ENCODE measurements at regions not wholly inside any gene's neighbourhood (a gene's known extent, or its start where the extent isn't known, plus 50 kb on each side); places are given as distances from the start of the nearest gene placed in this dataset.
A peak's percentile ranks its signal among the peaks of the same experiment; 100 is the strongest.

DNA sequence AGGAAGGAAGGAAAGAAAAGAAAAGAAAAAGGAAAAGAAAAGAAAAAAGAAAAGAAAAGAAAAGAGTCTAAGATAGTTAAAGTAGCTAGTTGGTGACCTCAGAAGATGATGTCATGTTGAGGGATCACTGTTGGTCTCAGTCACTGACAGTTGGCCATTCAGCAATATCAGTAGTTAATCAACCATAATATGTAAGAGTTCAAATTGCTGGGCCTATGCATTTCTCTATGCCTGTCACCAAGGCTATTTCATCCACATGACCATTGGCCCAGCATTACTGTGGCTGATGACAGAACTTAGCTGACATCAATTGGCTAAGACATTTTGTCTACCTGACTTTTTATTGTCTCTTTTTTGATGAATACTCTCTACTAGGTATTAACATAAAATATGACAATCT lies 435.5 kb upstream of the CRIM1 start:
- DNase-seq (ENCODE audit: low spot score) = no peak
- Histone ChIP-seq H3K9me3 (ENCODE audit: control insufficient read depth in 4 of 4, low read length in 3 of 4) (no peaks in the 10 kb centered on the region), H3K27me3 (ENCODE audit: control insufficient read depth in 4 of 4, insufficient read depth in 4 of 4, low read length in 3 of 4) (peaks cover 0 to 2% (median 0%) of the 10 kb centered on the region in 4 donors), H3K27ac (ENCODE audit: low read depth in 1 of 2, low read length in 2 of 2) (no peak overlapping the region), H3K4me3 (ENCODE audit: low read depth in 1 of 3, low read length in 3 of 3) (no peak overlapping the region), H3K9ac (ENCODE audit: low read depth in 1 of 2, low read length in 2 of 2) (no peak overlapping the region), H3K4me1 (ENCODE audit: control insufficient read depth in 4 of 4, insufficient read depth in 4 of 4, low read length in 3 of 4) (no peaks in the 10 kb centered on the region), H3K36me3 (ENCODE audit: control insufficient read depth in 4 of 4, insufficient read depth in 3 of 4, low read depth in 1 of 4, low read length in 3 of 4) (no peaks in the 10 kb centered on the region)
- TF ChIP-seq RAD21 (IDR thresholded peaks at IDR 0.05) = no peak

DNA sequence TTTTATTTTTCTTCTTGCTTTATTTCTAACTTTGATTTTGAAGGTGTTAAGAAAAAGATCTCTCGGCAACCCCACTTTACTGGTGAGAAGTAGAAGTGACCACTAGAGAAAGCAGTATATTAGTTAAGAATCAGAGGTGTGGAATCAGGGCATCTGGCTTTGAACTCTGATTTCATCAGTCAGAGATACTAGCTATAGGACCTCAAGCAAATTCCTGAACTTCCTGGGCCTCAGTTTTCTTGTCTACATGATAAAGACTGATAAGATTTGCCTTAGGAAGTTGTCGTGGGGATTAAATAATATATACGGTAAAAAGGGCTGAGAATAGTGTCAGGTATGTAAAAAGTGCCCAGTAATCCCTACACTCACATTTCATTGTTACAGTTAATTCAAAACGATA lies 440.3 kb upstream of the CRIM1 start:
- H3K27me3 ChIP-seq (ENCODE audit: control insufficient read depth in 4 of 4, insufficient read depth in 4 of 4, low read length in 3 of 4) = peaks cover 0 to 2% (median 0%) of the 10 kb centered on the region in 4 donors
- H3K4me1 ChIP-seq (ENCODE audit: control insufficient read depth in 4 of 4, insufficient read depth in 4 of 4, low read length in 3 of 4) = no peaks in the 10 kb centered on the region
- 67% methylated on average over 4 of the region's 4 CpGs for WGBS
- no peak overlapping the region for H3K4me3 ChIP-seq (ENCODE audit: low read depth in 1 of 3, low read length in 3 of 3)
- no peak for TF ChIP-seq FOXA1 (IDR thresholded peaks at IDR 0.05)
- TF ChIP-seq, protein P1, sequence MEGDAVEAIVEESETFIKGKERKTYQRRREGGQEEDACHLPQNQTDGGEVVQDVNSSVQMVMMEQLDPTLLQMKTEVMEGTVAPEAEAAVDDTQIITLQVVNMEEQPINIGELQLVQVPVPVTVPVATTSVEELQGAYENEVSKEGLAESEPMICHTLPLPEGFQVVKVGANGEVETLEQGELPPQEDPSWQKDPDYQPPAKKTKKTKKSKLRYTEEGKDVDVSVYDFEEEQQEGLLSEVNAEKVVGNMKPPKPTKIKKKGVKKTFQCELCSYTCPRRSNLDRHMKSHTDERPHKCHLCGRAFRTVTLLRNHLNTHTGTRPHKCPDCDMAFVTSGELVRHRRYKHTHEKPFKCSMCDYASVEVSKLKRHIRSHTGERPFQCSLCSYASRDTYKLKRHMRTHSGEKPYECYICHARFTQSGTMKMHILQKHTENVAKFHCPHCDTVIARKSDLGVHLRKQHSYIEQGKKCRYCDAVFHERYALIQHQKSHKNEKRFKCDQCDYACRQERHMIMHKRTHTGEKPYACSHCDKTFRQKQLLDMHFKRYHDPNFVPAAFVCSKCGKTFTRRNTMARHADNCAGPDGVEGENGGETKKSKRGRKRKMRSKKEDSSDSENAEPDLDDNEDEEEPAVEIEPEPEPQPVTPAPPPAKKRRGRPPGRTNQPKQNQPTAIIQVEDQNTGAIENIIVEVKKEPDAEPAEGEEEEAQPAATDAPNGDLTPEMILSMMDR (IDR thresholded peaks at IDR 0.05; ENCODE audit: low read depth, low read length, missing input control) = no peak
- no peak for TF ChIP-seq RXRA (IDR thresholded peaks at IDR 0.05)
- TF ChIP-seq JUND (IDR thresholded peaks at IDR 0.05) = no peak
- TF ChIP-seq, protein P2, sequence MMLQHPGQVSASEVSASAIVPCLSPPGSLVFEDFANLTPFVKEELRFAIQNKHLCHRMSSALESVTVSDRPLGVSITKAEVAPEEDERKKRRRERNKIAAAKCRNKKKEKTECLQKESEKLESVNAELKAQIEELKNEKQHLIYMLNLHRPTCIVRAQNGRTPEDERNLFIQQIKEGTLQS (IDR thresholded peaks at IDR 0.05) = no peak
- TF ChIP-seq NR2F2 (IDR thresholded peaks at IDR 0.05) = no peak
- TF ChIP-seq HNF4A (conservative IDR thresholded peaks at IDR 0.05) = no peak
- TF ChIP-seq GABPA (IDR thresholded peaks at IDR 0.05 in 1 of 2, conservative IDR thresholded peaks at IDR 0.05 in 1 of 2) = no peak
- no peak for TF ChIP-seq HNF4G (IDR thresholded peaks at IDR 0.05)
- no peak for TF ChIP-seq SP1 (IDR thresholded peaks at IDR 0.05)
- no peaks in the 10 kb centered on the region for H3K36me3 ChIP-seq (ENCODE audit: control insufficient read depth in 4 of 4, insufficient read depth in 3 of 4, low read depth in 1 of 4, low read length in 3 of 4)
- no peaks in the 10 kb centered on the region for H3K9me3 ChIP-seq (ENCODE audit: control insufficient read depth in 4 of 4, low read length in 3 of 4)
- DNase-seq (ENCODE audit: low spot score) = no peak
- no peak overlapping the region for H3K27ac ChIP-seq (ENCODE audit: low read depth in 1 of 2, low read length in 2 of 2)
- no peak overlapping the region for H3K9ac ChIP-seq (ENCODE audit: low read depth in 1 of 2, low read length in 2 of 2)

DNA sequence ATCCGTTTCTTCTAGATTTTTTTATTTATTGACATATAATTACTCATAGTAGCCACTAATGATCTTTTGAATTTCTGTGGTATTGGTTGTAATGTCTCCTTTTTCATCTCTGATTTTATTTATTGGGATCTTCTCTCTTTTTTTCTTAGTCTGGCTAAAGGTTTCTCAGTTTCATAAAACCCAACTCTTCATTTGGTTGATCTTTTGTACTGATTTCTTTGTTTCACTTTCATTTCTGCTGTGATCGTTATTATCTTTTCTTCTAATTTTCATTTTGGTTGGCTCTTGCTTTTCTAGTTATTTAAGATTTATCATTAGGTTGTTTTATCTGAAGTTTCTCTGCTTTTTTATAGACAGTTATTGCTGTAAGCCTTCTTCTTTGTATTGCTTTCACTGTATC lies 463.6 kb upstream of the CRIM1 start:
- whole genome bisulfite sequencing = 75% methylated on average over 2 of the region's 2 CpGs
- DNase-seq (ENCODE audit: low spot score) = no peak
- no peak overlapping the region for H3K27ac ChIP-seq (ENCODE audit: low read depth in 1 of 2, low read length in 2 of 2)
- H3K27me3 ChIP-seq (ENCODE audit: control insufficient read depth in 4 of 4, insufficient read depth in 4 of 4, low read length in 3 of 4) = no peaks in the 10 kb centered on the region
- H3K4me3 ChIP-seq (ENCODE audit: low read depth in 1 of 3, low read length in 3 of 3) = peak overlapping the region in 1 of 3 donors; percentile 29
- no peaks in the 10 kb centered on the region for H3K4me1 ChIP-seq (ENCODE audit: control insufficient read depth in 4 of 4, insufficient read depth in 4 of 4, low read length in 3 of 4)
- no peak overlapping the region for H3K9ac ChIP-seq (ENCODE audit: low read depth in 1 of 2, low read length in 2 of 2)
- TF ChIP-seq SP1 (IDR thresholded peaks at IDR 0.05) (no peak), FOXA2 (IDR thresholded peaks at IDR 0.05) (no peak), RXRA (IDR thresholded peaks at IDR 0.05) (no peak), GABPA (IDR thresholded peaks at IDR 0.05 in 1 of 2, conservative IDR thresholded peaks at IDR 0.05 in 1 of 2) (no peak), HNF4A (conservative IDR thresholded peaks at IDR 0.05) (no peak), EGR1 (IDR thresholded peaks at IDR 0.05; ENCODE audit: low read depth in 2 of 2) (no peak), FOXA1 (IDR thresholded peaks at IDR 0.05) (no peak), HNF4G (IDR thresholded peaks at IDR 0.05) (no peak)
- TF ChIP-seq, protein P2 (IDR thresholded peaks at IDR 0.05) = no peak
- no peaks in the 10 kb centered on the region for H3K36me3 ChIP-seq (ENCODE audit: control insufficient read depth in 4 of 4, insufficient read depth in 3 of 4, low read depth in 1 of 4, low read length in 3 of 4)
- no peaks in the 10 kb centered on the region for H3K9me3 ChIP-seq (ENCODE audit: control insufficient read depth in 4 of 4, low read length in 3 of 4)
